DOHH2 (cell line): ENCODE measurements at regions not wholly inside any gene's neighbourhood (a gene's known extent, or its start where the extent isn't known, plus 50 kb on each side); places are given as distances from the start of the nearest gene placed in this dataset.

Experiments
- H3F3A ChIP-seq: fragments of 200-600 bp; sonication (generic), shearing (Covaris generic); 2 replicates; pipeline ENCODE4 v1.6.0; 2016; ENCODE audit warnings: antibody characterized with exemption, mild to moderate bottlenecking; ENCODE audit not compliant: control insufficient read depth, insufficient read depth
- H3K27ac ChIP-seq: fragments of 200-600 bp; sonication (generic); 2 replicates; pipeline ENCODE4 v1.5.1; 2014; ENCODE audit warnings: low read depth, mild to moderate bottlenecking, low read length, moderate library complexity
- H3K27me3 ChIP-seq: fragments of 200-600 bp; sonication (generic); 2 replicates; pipeline ENCODE4 v1.6.1; 2014; ENCODE audit warnings: mild to moderate bottlenecking, low read length, mixed read lengths; ENCODE audit not compliant: control insufficient read depth
- H3K36me3 ChIP-seq: fragments of 200-600 bp; sonication (generic); 2 replicates; pipeline ENCODE4 v1.6.1; 2014; ENCODE audit warnings: mild to moderate bottlenecking, low read length, moderate library complexity, mixed read lengths; ENCODE audit not compliant: control insufficient read depth
- H3K4me1 ChIP-seq: fragments of 200-600 bp; sonication (generic); 2 replicates; pipeline ENCODE4 v1.6.1; 2014; ENCODE audit warnings: mild to moderate bottlenecking, low read length, mixed read lengths; ENCODE audit not compliant: control insufficient read depth
- H3K4me2 ChIP-seq: fragments of 200-600 bp; sonication (generic); 2 replicates; pipeline ENCODE4 v1.6.0; 2014; ENCODE audit warnings: mild to moderate bottlenecking, low read length, moderate library complexity
- H3K4me3 ChIP-seq: fragments of 200-600 bp; sonication (generic); 2 replicates; pipeline ENCODE4 v1.5.1; 2014; ENCODE audit warnings: mild to moderate bottlenecking, low read length, mixed read lengths
- H3K79me2 ChIP-seq: fragments of 200-600 bp; sonication (generic); 2 replicates; pipeline ENCODE4 v1.6.1; 2014; ENCODE audit warnings: mild to moderate bottlenecking, low read length, mixed read lengths; ENCODE audit not compliant: control insufficient read depth
- H3K9me2 ChIP-seq: fragments of 200-600 bp; sonication (generic); replicated peaks from 2 replicates; pipeline ENCODE4 v1.6.1; 2014; ENCODE audit warnings: mild to moderate bottlenecking, low read length, mixed read lengths; ENCODE audit not compliant: control insufficient read depth
- H3K9me3 ChIP-seq: fragments of 200-600 bp; sonication (generic); 2 replicates; pipeline ENCODE4 v1.6.1; 2014; ENCODE audit warnings: antibody characterized with exemption, low read length, mixed read lengths; ENCODE audit not compliant: control insufficient read depth, insufficient read depth
- H4K20me1 ChIP-seq: fragments of 200-600 bp; sonication (generic); 2 replicates; pipeline ENCODE4 v1.6.0; 2014; ENCODE audit warnings: low read depth, mild to moderate bottlenecking, antibody characterized with exemption, low read length, moderate library complexity; ENCODE audit not compliant: control insufficient read depth, insufficient read depth
- CTCF ChIP-seq: fragments of 200-600 bp; sonication (generic); IDR thresholded peaks from one replicate; pipeline ENCODE4 v1.5.1; 2014; ENCODE audit warnings: antibody characterized with exemption, mild to moderate bottlenecking, low read depth, low read length; ENCODE audit not compliant: poor library complexity, severe bottlenecking
- EZH2phosphoT487 ChIP-seq: fragments of 200-600 bp; sonication (generic); IDR thresholded peaks from 2 replicates; pipeline ENCODE4 v1.6.1; 2017; ENCODE audit warnings: borderline replicate concordance, mild to moderate bottlenecking, antibody characterized with exemption, low read length, moderate library complexity, mixed read lengths

DNA sequence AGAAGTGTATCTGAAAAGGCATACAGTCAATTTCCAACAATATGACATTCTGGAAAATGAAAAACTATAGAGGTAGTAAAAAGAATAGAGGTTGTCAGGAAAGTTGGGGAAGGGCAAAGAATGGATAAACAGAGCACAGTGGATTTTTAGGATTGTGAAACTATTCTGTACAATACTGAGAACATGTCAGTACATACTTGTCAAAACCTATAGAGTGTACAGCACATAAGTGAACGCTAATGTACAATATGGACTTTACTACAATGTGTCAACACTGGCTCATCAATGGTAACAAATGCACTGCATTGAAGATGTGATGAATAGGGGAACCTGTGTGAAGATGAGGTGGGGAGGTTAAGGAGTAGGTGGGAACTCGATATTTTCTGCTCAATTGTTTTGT is 483.0 kb upstream of the PFKP start:
- H3F3A ChIP-seq = no peaks in the 10 kb centered on the region
- no peaks in the 10 kb centered on the region for H3K79me2 ChIP-seq
- H4K20me1 ChIP-seq = no peaks in the 10 kb centered on the region
- H3K4me1 ChIP-seq = no peaks in the 10 kb centered on the region
- TF ChIP-seq CTCF (no peak), EZH2phosphoT487 (no peak)
- H3K27ac ChIP-seq = no peak overlapping the region
- no peaks in the 10 kb centered on the region for H3K27me3 ChIP-seq
- no peaks in the 10 kb centered on the region for H3K36me3 ChIP-seq
- H3K9me3 ChIP-seq = no peaks in the 10 kb centered on the region
- no peak overlapping the region for H3K4me3 ChIP-seq
- H3K4me2 ChIP-seq = no peak overlapping the region
- no peaks in the 10 kb centered on the region for H3K9me2 ChIP-seq

DNA sequence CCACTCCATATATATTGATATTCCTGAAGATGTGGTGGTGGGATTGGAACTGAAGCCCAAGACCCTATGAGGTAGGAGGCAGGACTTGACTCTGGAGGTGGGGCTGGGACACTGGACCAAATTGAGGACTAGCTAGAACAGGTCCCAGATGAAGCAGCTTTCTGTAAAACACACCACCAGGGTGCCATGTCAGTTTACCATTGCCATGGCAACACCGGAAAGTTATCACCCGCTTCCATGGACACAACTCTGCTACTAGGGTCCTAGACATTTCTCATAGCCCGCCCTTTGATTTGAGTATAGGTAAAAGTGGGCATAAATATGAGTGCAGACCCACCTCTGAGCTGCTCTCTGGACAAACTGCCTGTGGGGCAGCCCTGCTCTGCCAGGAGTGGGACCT is 490.5 kb upstream of the PFKP start:
- Histone ChIP-seq H3F3A (no peaks in the 10 kb centered on the region), H4K20me1 (no peaks in the 10 kb centered on the region), H3K79me2 (no peaks in the 10 kb centered on the region), H3K4me2 (no peak overlapping the region), H3K27ac (no peak overlapping the region), H3K36me3 (no peaks in the 10 kb centered on the region), H3K4me3 (no peak overlapping the region), H3K4me1 (no peaks in the 10 kb centered on the region), H3K27me3 (no peaks in the 10 kb centered on the region), H3K9me3 (no peaks in the 10 kb centered on the region), H3K9me2 (no peaks in the 10 kb centered on the region)
- no peak for TF ChIP-seq EZH2phosphoT487

DNA sequence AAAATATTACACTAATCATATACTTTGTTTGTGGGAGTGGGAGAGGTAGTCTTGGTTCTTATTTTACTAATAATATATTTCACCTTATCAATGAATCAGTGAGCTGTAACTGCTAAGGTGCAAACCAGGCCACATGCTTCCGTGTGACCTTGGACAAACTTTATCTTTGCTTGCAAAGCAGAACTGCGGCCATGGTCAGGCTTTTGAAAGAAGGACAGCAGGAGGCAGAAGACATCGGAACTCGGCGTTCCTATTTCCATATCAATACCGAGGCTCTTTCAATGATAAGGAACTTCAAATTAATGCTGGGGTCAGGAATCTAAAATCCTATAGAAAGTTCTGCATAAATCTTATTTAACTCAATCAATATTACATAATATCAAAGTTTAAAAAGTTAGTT is 491.9 kb upstream of the PFKP start:
- TF ChIP-seq EZH2phosphoT487 = no peak
- no peak for TF ChIP-seq CTCF
- Histone ChIP-seq H3K27ac (no peak overlapping the region), H4K20me1 (no peaks in the 10 kb centered on the region), H3K79me2 (no peaks in the 10 kb centered on the region), H3K27me3 (no peaks in the 10 kb centered on the region), H3K9me3 (no peaks in the 10 kb centered on the region), H3K9me2 (no peaks in the 10 kb centered on the region), H3K4me3 (no peak overlapping the region), H3K4me1 (no peaks in the 10 kb centered on the region), H3K4me2 (no peak overlapping the region), H3K36me3 (no peaks in the 10 kb centered on the region), H3F3A (no peaks in the 10 kb centered on the region)

GRCh38 chr10:2572611-2573010 is 494.7 kb upstream of the PFKP start:
- no peaks in the 10 kb centered on the region for H3F3A ChIP-seq
- no peaks in the 10 kb centered on the region for H4K20me1 ChIP-seq
- no peaks in the 10 kb centered on the region for H3K27me3 ChIP-seq
- H3K9me3 ChIP-seq = no peaks in the 10 kb centered on the region
- no peaks in the 10 kb centered on the region for H3K36me3 ChIP-seq
- no peak overlapping the region for H3K27ac ChIP-seq
- no peaks in the 10 kb centered on the region for H3K4me1 ChIP-seq
- no peak for TF ChIP-seq EZH2phosphoT487
- no peak for TF ChIP-seq CTCF
- H3K79me2 ChIP-seq = no peaks in the 10 kb centered on the region
- H3K4me2 ChIP-seq = no peak overlapping the region
- no peaks in the 10 kb centered on the region for H3K9me2 ChIP-seq
- H3K4me3 ChIP-seq = no peak overlapping the region
